Trophoblast cell (in vitro differentiated cells and primary cell): ENCODE measurements at regions not wholly inside any gene's neighbourhood (a gene's known extent, or its start where the extent isn't known, plus 50 kb on each side); places are given as distances from the start of the nearest gene placed in this dataset.
A peak's percentile ranks its signal among the peaks of the same experiment; 100 is the strongest.
"Not testable (repeated sequence)": the region's sequence is repeated elsewhere in the genome, so short reads cannot be mapped to it uniquely, and the experiment has no call there.

Source experiments
- DNase-seq, 2 donors: peaks; one replicate each; pipeline ENCODE4 v3.0.0-alpha.2; 2016
- H2AFZ ChIP-seq: 2 replicates; pipeline ENCODE4 v1.6.1; 2013; ENCODE audit warnings: low read length, moderate library complexity, mild to moderate bottlenecking; ENCODE audit not compliant: insufficient read depth, poor library complexity
- H2AK5ac ChIP-seq: 2 replicates; pipeline ENCODE4 v1.6.1; 2013; ENCODE audit warnings: mild to moderate bottlenecking, low read length
- H2BK120ac ChIP-seq: 2 replicates; pipeline ENCODE4 v1.6.1; 2013; ENCODE audit warnings: low read length, mild to moderate bottlenecking, moderate library complexity; ENCODE audit not compliant: insufficient read depth, poor library complexity
- H2BK12ac ChIP-seq: 2 replicates; pipeline ENCODE4 v1.6.1; 2013; ENCODE audit warnings: mild to moderate bottlenecking, low read length, moderate library complexity
- H2BK5ac ChIP-seq: 2 replicates; pipeline ENCODE4 v1.6.1; 2013; ENCODE audit warnings: low read length, low read depth, moderate library complexity, mild to moderate bottlenecking; ENCODE audit not compliant: poor library complexity
- H3K14ac ChIP-seq: 2 replicates; pipeline ENCODE4 v1.6.1; 2013; ENCODE audit warnings: mild to moderate bottlenecking, low read length
- H3K18ac ChIP-seq: 2 replicates; pipeline ENCODE4 v1.6.1; 2013; ENCODE audit warnings: mild to moderate bottlenecking, low read length
- H3K23ac ChIP-seq: 2 replicates; pipeline ENCODE4 v1.6.1; 2013; ENCODE audit warnings: low read length
- H3K27ac ChIP-seq: 2 replicates; pipeline ENCODE4 v1.5.1; 2013; ENCODE audit warnings: low read depth, mild to moderate bottlenecking, inconsistent platforms, low read length, moderate library complexity
- H3K27me3 ChIP-seq: 2 replicates; pipeline ENCODE4 v1.6.1; 2013; ENCODE audit warnings: inconsistent platforms, mild to moderate bottlenecking, low read length, moderate library complexity; ENCODE audit not compliant: insufficient read depth
- H3K36me3 ChIP-seq, 2 experiments: 1 replicate in 1 of 2; 2 replicates in 1 of 2; pipeline ENCODE4 v1.6.1; 2013; ENCODE audit warnings: low read length in 2 of 2, mild to moderate bottlenecking in 2 of 2, moderate library complexity in 1 of 2; ENCODE audit not compliant: insufficient read depth in 2 of 2, control insufficient read depth in 1 of 2
- H3K4ac ChIP-seq: 2 replicates; pipeline ENCODE4 v1.6.1; 2013; ENCODE audit warnings: low read depth, mild to moderate bottlenecking, low read length, moderate library complexity
- H3K4me1 ChIP-seq, 2 experiments: 1 replicate in 1 of 2; 2 replicates in 1 of 2; pipeline ENCODE4 v1.6.1; 2013; ENCODE audit warnings: low read length in 2 of 2, mild to moderate bottlenecking in 2 of 2, moderate library complexity in 1 of 2; ENCODE audit not compliant: insufficient read depth in 2 of 2, control insufficient read depth in 1 of 2
- H3K4me2 ChIP-seq: 2 replicates; pipeline ENCODE4 v1.6.1; 2013; ENCODE audit warnings: inconsistent platforms, mild to moderate bottlenecking, low read length, moderate library complexity
- H3K4me3 ChIP-seq: 2 replicates; pipeline ENCODE4 v1.5.1; 2013; ENCODE audit warnings: mild to moderate bottlenecking, low read depth, low read length, inconsistent platforms
- H3K79me1 ChIP-seq: one replicate; pipeline ENCODE4 v1.6.1; 2013; ENCODE audit warnings: low read length
- H3K79me2 ChIP-seq: 2 replicates; pipeline ENCODE4 v1.6.1; 2013; ENCODE audit warnings: low read length, mild to moderate bottlenecking; ENCODE audit not compliant: control insufficient read depth, insufficient read depth, poor library complexity
- H3K9ac ChIP-seq: 2 replicates; pipeline ENCODE4 v1.6.1; 2013; ENCODE audit warnings: mild to moderate bottlenecking, low read length
- H3K9me3 ChIP-seq: 2 replicates; pipeline ENCODE4 v1.6.1; 2013; ENCODE audit warnings: low read depth, mild to moderate bottlenecking, control low read depth, inconsistent platforms, low read length; ENCODE audit not compliant: insufficient read depth
- H4K12ac ChIP-seq: 2 replicates; pipeline ENCODE4 v1.6.1; 2013; ENCODE audit warnings: low read depth, mild to moderate bottlenecking, low read length, moderate library complexity
- H4K8ac ChIP-seq: 2 replicates; pipeline ENCODE4 v1.6.1; 2013; ENCODE audit warnings: low read depth, mild to moderate bottlenecking, low read length, moderate library complexity
- H4K91ac ChIP-seq: one replicate; pipeline ENCODE4 v1.6.1; 2013; ENCODE audit warnings: low read depth, mild to moderate bottlenecking, low read length, moderate library complexity
- WGBS: extraction: QIAGEN DNeasy Blood & Tissue Kit; methylation state at CpG from one replicate; pipeline ENCODE4 v1.1.7; 2013; ENCODE audit warnings: missing lambda C conversion rate; ENCODE audit not compliant: insufficient read length, insufficient coverage; ENCODE audit errors: extremely low coverage; 5-methylcytosine and 5-hydroxymethylcytosine counted together

DNA sequence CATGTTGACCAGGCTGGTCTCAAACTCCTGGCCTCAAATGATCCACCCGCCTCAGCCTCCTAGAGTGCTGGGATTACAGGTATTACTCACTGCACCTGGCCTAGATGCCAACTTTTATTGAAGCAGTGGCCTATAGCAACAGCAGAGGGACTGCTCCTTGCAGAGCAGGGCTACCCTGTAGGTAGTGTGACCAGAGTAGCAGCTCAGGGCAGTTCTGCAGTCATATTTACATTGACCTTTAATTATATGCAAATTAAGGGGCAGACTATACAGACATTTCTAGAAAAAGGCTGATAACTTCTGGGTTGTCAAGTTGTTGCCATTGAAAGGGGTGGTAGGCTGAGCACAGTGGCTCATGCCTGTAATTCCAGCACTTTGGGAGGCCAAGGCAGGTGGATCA is 115.2 kb upstream of the PLEKHM1 start:
- H3K4me1 ChIP-seq, H3K14ac ChIP-seq, H4K8ac ChIP-seq, H2AK5ac ChIP-seq, H2AFZ ChIP-seq, H3K4me2 ChIP-seq, H3K27ac ChIP-seq, H3K27me3 ChIP-seq, H3K9me3 ChIP-seq, H3K4ac ChIP-seq, H3K9ac ChIP-seq, H2BK120ac ChIP-seq, H4K91ac ChIP-seq, DNase-seq, H3K4me3 ChIP-seq, H4K12ac ChIP-seq, H2BK12ac ChIP-seq, H3K23ac ChIP-seq, H3K79me2 ChIP-seq, H3K79me1 ChIP-seq, H3K36me3 ChIP-seq, H3K18ac ChIP-seq, H2BK5ac ChIP-seq: not testable (repeated sequence)
- no CpG with 5 or more reads among the region's 1 CpG for WGBS

DNA sequence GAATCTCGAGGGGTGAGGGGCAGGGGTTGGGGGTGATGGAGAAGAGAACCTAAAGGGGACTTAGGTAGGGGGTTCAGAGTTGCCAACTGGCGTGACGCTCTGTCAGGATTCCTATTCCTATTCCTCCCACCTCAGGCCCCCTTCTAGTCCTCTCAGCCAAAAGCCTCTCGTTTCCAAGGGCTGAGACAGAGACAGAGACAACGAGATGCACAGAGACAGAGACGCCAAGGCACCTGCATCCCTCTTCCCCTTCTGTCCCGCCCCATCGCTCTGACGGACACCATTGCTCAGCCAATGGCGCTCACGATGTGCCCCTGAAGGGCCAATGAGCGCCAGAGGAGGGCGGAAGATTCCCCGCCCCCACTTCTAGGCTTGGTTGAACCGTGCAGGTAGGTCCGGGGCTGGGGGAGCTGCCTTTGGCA is 129.5 kb upstream of the PLEKHM1 start:
- not testable (repeated sequence) for H2AFZ ChIP-seq, H3K4ac ChIP-seq, H2AK5ac ChIP-seq, H3K27me3 ChIP-seq, H3K27ac ChIP-seq, H4K8ac ChIP-seq, H3K14ac ChIP-seq, H3K79me1 ChIP-seq, H3K36me3 ChIP-seq, H3K18ac ChIP-seq, H3K79me2 ChIP-seq, H4K12ac ChIP-seq, H2BK5ac ChIP-seq, H3K9me3 ChIP-seq, H2BK12ac ChIP-seq, H2BK120ac ChIP-seq, H3K4me1 ChIP-seq, H3K23ac ChIP-seq, H3K9ac ChIP-seq, H4K91ac ChIP-seq
- peak overlapping the region; percentile 55 for H3K4me2 ChIP-seq
- peak overlapping the region; percentile 75 for H3K4me3 ChIP-seq
- DNase-seq, result peak; percentile 29 to 57
- no CpG with 5 or more reads among the region's 16 CpGs for WGBS

DNA sequence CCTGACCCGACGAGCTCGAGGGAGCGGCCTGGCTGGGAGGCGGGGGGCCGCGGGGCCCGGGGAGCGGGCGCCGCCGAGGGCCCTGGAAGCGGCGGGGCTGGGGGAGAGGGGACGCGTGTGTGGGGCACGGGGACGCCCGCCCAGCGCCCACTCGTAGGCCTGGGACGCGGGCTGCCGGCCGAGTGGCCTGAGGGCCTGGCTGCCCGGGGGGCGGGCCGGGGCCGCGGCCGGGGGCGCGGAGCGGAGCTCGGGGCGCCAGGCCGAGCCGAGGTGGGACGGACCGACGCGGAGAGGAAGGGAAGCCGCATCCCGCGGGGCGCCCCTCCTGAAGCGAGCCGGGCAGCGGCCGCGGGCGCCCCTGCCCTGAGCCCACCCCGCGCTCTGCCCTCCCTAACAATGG is 129.9 kb upstream of the PLEKHM1 start:
- DNase-seq, H3K9ac ChIP-seq, H4K91ac ChIP-seq, H2AK5ac ChIP-seq, H3K36me3 ChIP-seq, H2BK120ac ChIP-seq, H4K8ac ChIP-seq, H3K27me3 ChIP-seq, H3K23ac ChIP-seq, H3K79me2 ChIP-seq, H4K12ac ChIP-seq, H3K4ac ChIP-seq, H3K4me1 ChIP-seq, H2BK12ac ChIP-seq, H2BK5ac ChIP-seq, H3K18ac ChIP-seq, H2AFZ ChIP-seq, H3K9me3 ChIP-seq, H3K27ac ChIP-seq, H3K79me1 ChIP-seq: not testable (repeated sequence)
- H3K14ac ChIP-seq, result peak overlapping the region; percentile 29
- peak overlapping the region; percentile 75 for H3K4me3 ChIP-seq
- WGBS, result no CpG with 5 or more reads among the region's 54 CpGs
- H3K4me2 ChIP-seq, result peak overlapping the region; percentile 57

DNA sequence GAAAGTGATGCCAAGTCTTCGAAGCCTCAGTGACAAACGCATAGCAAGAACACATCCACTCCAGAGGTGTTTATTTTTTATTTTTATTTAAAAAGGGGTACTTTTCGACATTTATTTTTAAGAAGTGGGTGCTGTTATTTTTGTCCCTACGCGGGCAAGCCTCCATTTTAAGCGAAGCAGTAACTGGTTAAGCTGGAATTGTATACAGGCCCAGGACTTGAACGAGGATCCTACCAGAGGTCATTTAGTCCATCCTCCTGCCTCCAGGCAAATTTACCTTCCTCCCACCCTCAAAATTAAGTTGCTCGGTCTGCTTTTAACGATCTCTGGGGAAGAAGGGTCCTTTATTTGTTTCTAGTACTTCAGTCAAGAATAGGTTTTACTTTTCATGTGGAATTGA is 130.6 kb upstream of the PLEKHM1 start:
- not testable (repeated sequence) for H3K14ac ChIP-seq, H3K27ac ChIP-seq, H3K79me2 ChIP-seq, H3K18ac ChIP-seq, H2BK120ac ChIP-seq, H3K9me3 ChIP-seq, H2AK5ac ChIP-seq, H2BK12ac ChIP-seq, H3K27me3 ChIP-seq, H3K4me1 ChIP-seq, H4K91ac ChIP-seq, H3K4me3 ChIP-seq, H2AFZ ChIP-seq, H4K8ac ChIP-seq, H2BK5ac ChIP-seq, H4K12ac ChIP-seq, H3K9ac ChIP-seq, H3K36me3 ChIP-seq, H3K4ac ChIP-seq, H3K79me1 ChIP-seq, DNase-seq, H3K23ac ChIP-seq
- WGBS, result no CpG with 5 or more reads among the region's 9 CpGs
- H3K4me2 ChIP-seq, result peak overlapping the region; percentile 45
